HG03571 (cell line): ENCODE measurements at regions not wholly inside any gene's neighbourhood (a gene's known extent, or its start where the extent isn't known, plus 50 kb on each side); places are given as distances from the start of the nearest gene placed in this dataset.

Source experiments
- ATAC-seq: cut with Tn5 transposase; IDR thresholded peaks from one replicate; pipeline ENCODE4 v1.9.1; 2021; ENCODE audit not compliant: unreplicated experiment

- peak; percentile 65 for ATAC-seq
Measured at GRCh38 chr2:12270876-12271588, 445.7 kb upstream of the TRIB2 start.

GRCh38 chr2:12271589-12271984 is 445.1 kb upstream of the TRIB2 start:
- ATAC-seq: no peak

- ATAC-seq: no peak
Measured at GRCh38 chr2:12273111-12273510, 443.6 kb upstream of the TRIB2 start.

GRCh38 chr2:12274591-12274990 is 442.1 kb upstream of the TRIB2 start:
- ATAC-seq: no peak

- no peak for ATAC-seq
Measured at GRCh38 chr2:12277241-12278034, 439.3 kb upstream of the TRIB2 start.

GRCh38 chr2:12278217-12278750 is 438.5 kb upstream of the TRIB2 start:
- no peak for ATAC-seq

GRCh38 chr2:12282780-12283695 is 433.7 kb upstream of the TRIB2 start:
- peak; percentile 83 for ATAC-seq

- no peak for ATAC-seq
Measured at GRCh38 chr2:12284037-12284436, 432.7 kb upstream of the TRIB2 start.

GRCh38 chr2:12284487-12284886 is 432.2 kb upstream of the TRIB2 start:
- no peak for ATAC-seq

GRCh38 chr2:12286347-12286746 is 430.4 kb upstream of the TRIB2 start:
- ATAC-seq: no peak

- ATAC-seq: no peak
Measured at GRCh38 chr2:12287220-12287751, 429.4 kb upstream of the TRIB2 start.

- ATAC-seq: no peak
Measured at GRCh38 chr2:12288048-12288447, 428.7 kb upstream of the TRIB2 start.

- no peak for ATAC-seq
Measured at GRCh38 chr2:12289120-12289802, 427.5 kb upstream of the TRIB2 start.

- ATAC-seq: no peak
Measured at GRCh38 chr2:12291303-12291702, 425.4 kb upstream of the TRIB2 start.

- peak; percentile 95 for ATAC-seq
Measured at GRCh38 chr2:12293874-12294273, 422.9 kb upstream of the TRIB2 start.

- ATAC-seq: no peak
Measured at GRCh38 chr2:12295856-12296519, 420.7 kb upstream of the TRIB2 start.

GRCh38 chr2:12296915-12297314 is 419.8 kb upstream of the TRIB2 start:
- ATAC-seq: no peak

- ATAC-seq: no peak
Measured at GRCh38 chr2:12298352-12298751, 418.4 kb upstream of the TRIB2 start.

GRCh38 chr2:12299431-12299830 is 417.3 kb upstream of the TRIB2 start:
- no peak for ATAC-seq
